OCI-LY3 (cell line): ENCODE measurements at regions not wholly inside any gene's neighbourhood (a gene's known extent, or its start where the extent isn't known, plus 50 kb on each side); places are given as distances from the start of the nearest gene placed in this dataset.

Experiments
- H2AFZ ChIP-seq: fragments of 200-600, 300-600 bp; shearing (Covaris generic); 2 replicates; pipeline ENCODE4 v1.6.0; 2014; ENCODE audit warnings: antibody characterized with exemption, low read depth, low read length
- H3K27ac ChIP-seq: fragments of 200-600, 300-600 bp; sonication (generic); 2 replicates; pipeline ENCODE4 v1.5.1; 2014; ENCODE audit warnings: mild to moderate bottlenecking, low read length, moderate library complexity, mixed read lengths
- H3K27me3 ChIP-seq: fragments of 200-600, 300-600 bp; sonication (generic); 2 replicates; pipeline ENCODE4 v1.6.1; 2014; ENCODE audit warnings: low read depth, low read length, mixed read lengths
- H3K36me3 ChIP-seq: fragments of 200-600, 300-600 bp; sonication (generic); replicated peaks from 2 replicates; pipeline ENCODE3; 2014; ENCODE audit warnings: low read depth, low read length, mixed read lengths
- H3K4me1 ChIP-seq: fragments of 300-600, 200-600 bp; sonication (generic); 2 replicates; pipeline ENCODE4 v1.6.1; 2014; ENCODE audit warnings: low read length, mixed read lengths
- H3K4me2 ChIP-seq: fragments of 200-600, 300-600 bp; sonication (generic); 2 replicates; pipeline ENCODE4 v1.6.1; 2014; ENCODE audit warnings: low read length, mixed read lengths
- H3K4me3 ChIP-seq: fragments of 300-600, 200-600 bp; sonication (generic); 2 replicates; pipeline ENCODE4 v1.5.1; 2014; ENCODE audit warnings: antibody characterized with exemption, mild to moderate bottlenecking, low read length, moderate library complexity
- H3K79me2 ChIP-seq: fragments of 300-600, 200-600 bp; shearing (Covaris generic); 2 replicates; pipeline ENCODE4 v1.6.1; 2014; ENCODE audit warnings: mild to moderate bottlenecking, low read length, mixed read lengths
- H3K9ac ChIP-seq: fragments of 300-600, 200-600 bp; shearing (Covaris generic); 2 replicates; pipeline ENCODE4 v1.6.0; 2014; ENCODE audit warnings: mild to moderate bottlenecking, low read length, moderate library complexity
- H3K9me3 ChIP-seq: fragments of 200-600, 300-600 bp; shearing (Covaris generic); 2 replicates; pipeline ENCODE4 v1.6.1; 2014; ENCODE audit warnings: low read length, mixed read lengths; ENCODE audit not compliant: insufficient read depth
- H4K20me1 ChIP-seq: fragments of 200-600, 300-600 bp; sonication (generic); 2 replicates; pipeline ENCODE4 v1.6.1; 2016; ENCODE audit warnings: low read length, mixed read lengths; ENCODE audit not compliant: insufficient read depth
- CTCF ChIP-seq: fragments of 200-600, 300-600 bp; sonication (generic); IDR thresholded peaks from 2 replicates; pipeline ENCODE4 v1.5.1; 2014; ENCODE audit warnings: antibody characterized with exemption, low read length, low read depth
- EZH2phosphoT487 ChIP-seq: fragments of 200-600 bp; shearing (Covaris generic); IDR thresholded peaks from 2 replicates; pipeline ENCODE4 v1.6.1; 2018; ENCODE audit warnings: antibody characterized with exemption, mixed run types, low read depth

- Histone ChIP-seq H3K27me3 (no peaks in the 10 kb centered on the region), H3K4me3 (no peak overlapping the region), H4K20me1 (no peaks in the 10 kb centered on the region), H3K4me2 (no peak overlapping the region), H3K9ac (no peak overlapping the region), H3K9me3 (no peaks in the 10 kb centered on the region), H3K4me1 (no peaks in the 10 kb centered on the region), H3K36me3 (no peaks in the 10 kb centered on the region), H3K27ac (no peak overlapping the region), H3K79me2 (no peaks in the 10 kb centered on the region), H2AFZ (no peak overlapping the region)
- TF ChIP-seq EZH2phosphoT487 (no peak), CTCF (no peak)
Measured at GRCh38 chr6:19713411-19713810, 123.8 kb upstream of the ID4 start.

GRCh38 chr6:19713984-19714383 lies 123.2 kb upstream of the ID4 start:
- Histone ChIP-seq H3K9ac (no peak overlapping the region), H3K4me2 (no peak overlapping the region), H3K4me3 (no peak overlapping the region), H3K27ac (no peak overlapping the region), H3K4me1 (no peaks in the 10 kb centered on the region), H4K20me1 (no peaks in the 10 kb centered on the region), H3K9me3 (no peaks in the 10 kb centered on the region), H2AFZ (no peak overlapping the region), H3K27me3 (no peaks in the 10 kb centered on the region), H3K36me3 (no peaks in the 10 kb centered on the region), H3K79me2 (no peaks in the 10 kb centered on the region)
- TF ChIP-seq EZH2phosphoT487 (no peak), CTCF (no peak)

GRCh38 chr6:19714434-19715166 lies 122.6 kb upstream of the ID4 start:
- Histone ChIP-seq H4K20me1 (no peaks in the 10 kb centered on the region), H3K79me2 (no peaks in the 10 kb centered on the region), H3K4me2 (no peak overlapping the region), H3K4me1 (no peaks in the 10 kb centered on the region), H3K27me3 (no peaks in the 10 kb centered on the region), H3K9me3 (no peaks in the 10 kb centered on the region), H3K4me3 (no peak overlapping the region), H3K9ac (no peak overlapping the region), H2AFZ (no peak overlapping the region), H3K27ac (no peak overlapping the region), H3K36me3 (no peaks in the 10 kb centered on the region)
- TF ChIP-seq EZH2phosphoT487 (no peak), CTCF (no peak)

- H3K4me1 ChIP-seq: no peaks in the 10 kb centered on the region
- no peak overlapping the region for H3K4me2 ChIP-seq
- H3K9ac ChIP-seq: no peak overlapping the region
- H3K27ac ChIP-seq: no peak overlapping the region
- TF ChIP-seq CTCF (no peak), EZH2phosphoT487 (no peak)
- H2AFZ ChIP-seq: no peak overlapping the region
- H3K27me3 ChIP-seq: no peaks in the 10 kb centered on the region
- no peaks in the 10 kb centered on the region for H3K79me2 ChIP-seq
- H3K4me3 ChIP-seq: no peak overlapping the region
- H4K20me1 ChIP-seq: no peaks in the 10 kb centered on the region
- H3K9me3 ChIP-seq: no peaks in the 10 kb centered on the region
- no peaks in the 10 kb centered on the region for H3K36me3 ChIP-seq
Measured at GRCh38 chr6:19715167-19715551, 122.0 kb upstream of the ID4 start.
